CD14-positive monocyte (primary cell): ENCODE measurements at regions not wholly inside any gene's neighbourhood (a gene's known extent, or its start where the extent isn't known, plus 50 kb on each side); places are given as distances from the start of the nearest gene placed in this dataset.

Experiments used
- DNase-seq, 3 donors: peaks; one replicate each; pipeline ENCODE4 v3.0.0-alpha.2; 2011 to 2022
- H2AFZ ChIP-seq: 2 replicates; pipeline ENCODE4 v1.6.0; 2012; ENCODE audit warnings: mild to moderate bottlenecking, low read depth, low read length, inconsistent platforms; ENCODE audit not compliant: insufficient read depth, poor library complexity, severe bottlenecking
- H3K27ac ChIP-seq, 2 donors: 1 replicate in 1 of 2; 2 replicates in 1 of 2; pipeline ENCODE4 v1.5.1; 2012 to 2013; ENCODE audit warnings: low read length in 2 of 2, control low read depth in 1 of 2, inconsistent platforms in 1 of 2, low read depth in 1 of 2, mild to moderate bottlenecking in 1 of 2
- H3K27me3 ChIP-seq, 2 donors: one replicate each; pipeline versions ENCODE4 v1.6.0 to v1.6.1; 2011 to 2013; ENCODE audit warnings: low read length in 2 of 2; ENCODE audit not compliant: control insufficient read depth in 2 of 2, insufficient read depth in 2 of 2
- H3K36me3 ChIP-seq, 2 donors: replicated peaks in 1 of 2; 1 replicate in 1 of 2; 2 replicates in 1 of 2; pipeline versions ENCODE4 v1.5.1 to v1.6.1; 2012 to 2013; ENCODE audit warnings: low read length in 2 of 2, control low read depth in 1 of 2, inconsistent platforms in 1 of 2, mild to moderate bottlenecking in 1 of 2; ENCODE audit not compliant: insufficient read depth in 2 of 2, control insufficient read depth in 1 of 2
- H3K4me1 ChIP-seq, 2 donors: 1 replicate in 1 of 2; 2 replicates in 1 of 2; pipeline versions ENCODE4 v1.5.1 to v1.6.1; 2012 to 2013; ENCODE audit warnings: low read length in 2 of 2, control low read depth in 1 of 2, inconsistent platforms in 1 of 2, mild to moderate bottlenecking in 1 of 2, moderate library complexity in 1 of 2; ENCODE audit not compliant: insufficient read depth in 2 of 2, control insufficient read depth in 1 of 2
- H3K4me2 ChIP-seq: replicated peaks from 2 replicates; pipeline ENCODE3; 2012; ENCODE audit warnings: low read length, moderate library complexity, mild to moderate bottlenecking; ENCODE audit not compliant: poor library complexity, severe bottlenecking; ENCODE audit errors: extremely low read depth
- H3K4me3 ChIP-seq, 3 experiments: fragments of 200-600 bp in 1 of 3; sonication (generic) in 1 of 3; replicated peaks in 1 of 3; 1 replicate in 2 of 3; 2 replicates in 1 of 3; pipeline ENCODE4 v1.5.1; 2011 to 2013; ENCODE audit warnings: low read length in 3 of 3, mild to moderate bottlenecking in 3 of 3, control low read depth in 2 of 3, low read depth in 2 of 3, inconsistent platforms in 1 of 3, moderate library complexity in 1 of 3
- H3K79me2 ChIP-seq: 2 replicates; pipeline ENCODE4 v1.6.0; 2012; ENCODE audit warnings: mild to moderate bottlenecking, control low read depth, inconsistent platforms, low read length, moderate library complexity; ENCODE audit not compliant: insufficient read depth
- H3K9ac ChIP-seq: 2 replicates; pipeline ENCODE4 v1.6.0; 2017; ENCODE audit warnings: low read length, mild to moderate bottlenecking; ENCODE audit not compliant: insufficient read depth, poor library complexity, severe bottlenecking
- H3K9me3 ChIP-seq, 2 donors: replicated peaks in 1 of 2; 1 replicate in 1 of 2; 2 replicates in 1 of 2; pipeline versions ENCODE4 v1.5.1 to v1.6.1; 2012 to 2013; ENCODE audit warnings: low read length in 2 of 2, control low read depth in 1 of 2; ENCODE audit not compliant: control insufficient read depth in 1 of 2, insufficient read depth in 1 of 2
- H4K20me1 ChIP-seq: 2 replicates; pipeline ENCODE4 v1.6.0; 2012; ENCODE audit warnings: mild to moderate bottlenecking, low read length, control low read depth, moderate library complexity; ENCODE audit not compliant: insufficient read depth
- H3K27ac Mint-ChIP-seq, 7 donors: one replicate each; pipeline ENCODE4 v1.8.0; 2020; ENCODE audit warnings: mild to moderate bottlenecking in 7 of 7, mixed read lengths in 7 of 7, moderate library complexity in 6 of 7, inconsistent platforms in 2 of 7
- H3K27me3 Mint-ChIP-seq, 3 donors: one replicate each; pipeline ENCODE4 v1.8.0; 2021 to 2022; ENCODE audit warnings: low read depth in 3 of 3, mild to moderate bottlenecking in 3 of 3, mixed read lengths in 3 of 3, moderate library complexity in 3 of 3, inconsistent platforms in 1 of 3
- H3K36me3 Mint-ChIP-seq, 2 donors: one replicate each; pipeline ENCODE4 v1.8.0; 2020; ENCODE audit warnings: mixed read lengths in 2 of 2, inconsistent platforms in 1 of 2, mild to moderate bottlenecking in 1 of 2
- H3K4me1 Mint-ChIP-seq: one replicate; pipeline ENCODE4 v1.8.0; 2020; ENCODE audit warnings: mild to moderate bottlenecking, mixed read lengths
- H3K4me3 Mint-ChIP-seq, 2 donors: one replicate each; pipeline ENCODE4 v1.8.0; 2020; ENCODE audit warnings: mild to moderate bottlenecking in 2 of 2, mixed read lengths in 2 of 2, moderate library complexity in 1 of 2
- H3K9me3 Mint-ChIP-seq, 7 donors: one replicate each; pipeline ENCODE4 v1.8.0; 2020 to 2022; ENCODE audit warnings: mixed read lengths in 7 of 7, mild to moderate bottlenecking in 6 of 7, moderate library complexity in 6 of 7, inconsistent platforms in 2 of 7
- WGBS: methylation state at CpG from one replicate; pipeline ENCODE4 v1.1.5; 2013; ENCODE audit warnings: missing lambda C conversion rate; ENCODE audit not compliant: insufficient coverage; 5-methylcytosine and 5-hydroxymethylcytosine counted together
- intact Hi-C, 2 donors: fragments of 100-400 bp; cut with micrococcal nuclease; formaldehyde crosslinking; loops; one replicate each; pipeline versions ENCODE4 v1.15.0 to v1.15.1; 2023
- TF ChIP-seq, protein P1 (sequence below): fragments of 200-600 bp; IDR thresholded peaks from one replicate; pipeline ENCODE4 v1.8.0; 2022; ENCODE audit warnings: antibody characterized with exemption, mild to moderate bottlenecking

GRCh38 chr16:47983999-47984580, 171.7 kb downstream of the ABCC12 start:
- Mint-ChIP-seq H3K9me3 (peaks cover 0 to 5% (median 2%) of the 10 kb centered on the region in 7 donors), H3K4me1 (no peaks in the 10 kb centered on the region), H3K27ac (peak overlapping the region in 1 of 7 donors; percentile 6), H3K4me3 (no peak overlapping the region), H3K36me3 (no peaks in the 10 kb centered on the region), H3K27me3 (peaks cover 0 to 4% (median 2%) of the 10 kb centered on the region in 3 donors)
- Histone ChIP-seq H3K4me2 (no peak overlapping the region), H3K79me2 (no peaks in the 10 kb centered on the region), H3K4me1 (no peaks in the 10 kb centered on the region), H3K27ac (no peak overlapping the region), H3K4me3 (no peak overlapping the region), H3K27me3 (no peaks in the 10 kb centered on the region), H3K9me3 (no peaks in the 10 kb centered on the region), H4K20me1 (no peaks in the 10 kb centered on the region), H3K9ac (no peak overlapping the region), H3K36me3 (no peaks in the 10 kb centered on the region), H2AFZ (no peak overlapping the region)
- intact Hi-C loops, result no loop called here
- TF ChIP-seq, protein P1, sequence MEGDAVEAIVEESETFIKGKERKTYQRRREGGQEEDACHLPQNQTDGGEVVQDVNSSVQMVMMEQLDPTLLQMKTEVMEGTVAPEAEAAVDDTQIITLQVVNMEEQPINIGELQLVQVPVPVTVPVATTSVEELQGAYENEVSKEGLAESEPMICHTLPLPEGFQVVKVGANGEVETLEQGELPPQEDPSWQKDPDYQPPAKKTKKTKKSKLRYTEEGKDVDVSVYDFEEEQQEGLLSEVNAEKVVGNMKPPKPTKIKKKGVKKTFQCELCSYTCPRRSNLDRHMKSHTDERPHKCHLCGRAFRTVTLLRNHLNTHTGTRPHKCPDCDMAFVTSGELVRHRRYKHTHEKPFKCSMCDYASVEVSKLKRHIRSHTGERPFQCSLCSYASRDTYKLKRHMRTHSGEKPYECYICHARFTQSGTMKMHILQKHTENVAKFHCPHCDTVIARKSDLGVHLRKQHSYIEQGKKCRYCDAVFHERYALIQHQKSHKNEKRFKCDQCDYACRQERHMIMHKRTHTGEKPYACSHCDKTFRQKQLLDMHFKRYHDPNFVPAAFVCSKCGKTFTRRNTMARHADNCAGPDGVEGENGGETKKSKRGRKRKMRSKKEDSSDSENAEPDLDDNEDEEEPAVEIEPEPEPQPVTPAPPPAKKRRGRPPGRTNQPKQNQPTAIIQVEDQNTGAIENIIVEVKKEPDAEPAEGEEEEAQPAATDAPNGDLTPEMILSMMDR, result no peak
- no peak for DNase-seq
- WGBS, result 95% methylated on average over 3 of the region's 5 CpGs

DNA sequence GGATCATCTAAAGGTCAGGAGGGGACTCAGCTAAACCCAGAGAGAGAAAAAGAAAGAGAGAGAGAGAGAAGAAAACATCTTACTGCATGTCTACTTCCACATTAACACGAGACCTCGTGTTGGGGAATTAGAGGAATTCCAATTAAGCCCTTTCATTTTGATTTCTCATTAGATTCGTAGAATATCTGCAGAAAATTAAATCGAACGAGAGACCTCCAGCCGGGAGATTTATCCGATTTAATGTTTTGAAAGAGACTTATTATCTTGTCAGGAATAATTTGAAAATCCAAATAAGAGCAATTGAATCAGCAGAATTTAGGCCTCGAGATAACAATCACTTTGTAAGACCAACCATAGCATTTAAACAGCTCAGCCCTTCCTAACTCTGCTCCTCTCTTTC, 175.6 kb downstream of the ABCC12 start:
- Histone ChIP-seq H3K4me2 (no peak overlapping the region), H3K4me3 (no peak overlapping the region), H3K79me2 (no peaks in the 10 kb centered on the region), H3K36me3 (no peaks in the 10 kb centered on the region), H4K20me1 (no peaks in the 10 kb centered on the region), H3K27ac (no peak overlapping the region), H2AFZ (no peak overlapping the region), H3K27me3 (no peaks in the 10 kb centered on the region), H3K9me3 (no peaks in the 10 kb centered on the region), H3K9ac (no peak overlapping the region), H3K4me1 (no peaks in the 10 kb centered on the region)
- Mint-ChIP-seq H3K4me3 (no peak overlapping the region), H3K27ac (no peak overlapping the region), H3K36me3 (no peaks in the 10 kb centered on the region), H3K27me3 (peaks cover 0 to 6% (median 0%) of the 10 kb centered on the region in 3 donors), H3K4me1 (no peaks in the 10 kb centered on the region), H3K9me3 (peaks cover 0 to 5% (median 0%) of the 10 kb centered on the region in 7 donors)
- no peak for DNase-seq
- intact Hi-C loops, result no loop called here
- TF ChIP-seq, protein P1, result no peak
- WGBS, result 89% methylated on average over 3 of the region's 8 CpGs
